Right hindlimb (tissue), 1 donor: ENCODE measurements at regions not wholly inside any gene's neighbourhood (a gene's known extent, or its start where the extent isn't known, plus 50 kb on each side); places are given as distances from the start of the nearest gene placed in this dataset.

ENCODE experiments used
- DNase-seq: peaks from one replicate; pipeline ENCODE4 v3.0.0-alpha.2; 2018

- no peak for DNase-seq
Measured at GRCh38 chr6:119467488-119468081, 118.0 kb upstream of the MAN1A1 start.

- no peak for DNase-seq
Measured at GRCh38 chr6:119466226-119466625, 116.7 kb upstream of the MAN1A1 start.

DNA sequence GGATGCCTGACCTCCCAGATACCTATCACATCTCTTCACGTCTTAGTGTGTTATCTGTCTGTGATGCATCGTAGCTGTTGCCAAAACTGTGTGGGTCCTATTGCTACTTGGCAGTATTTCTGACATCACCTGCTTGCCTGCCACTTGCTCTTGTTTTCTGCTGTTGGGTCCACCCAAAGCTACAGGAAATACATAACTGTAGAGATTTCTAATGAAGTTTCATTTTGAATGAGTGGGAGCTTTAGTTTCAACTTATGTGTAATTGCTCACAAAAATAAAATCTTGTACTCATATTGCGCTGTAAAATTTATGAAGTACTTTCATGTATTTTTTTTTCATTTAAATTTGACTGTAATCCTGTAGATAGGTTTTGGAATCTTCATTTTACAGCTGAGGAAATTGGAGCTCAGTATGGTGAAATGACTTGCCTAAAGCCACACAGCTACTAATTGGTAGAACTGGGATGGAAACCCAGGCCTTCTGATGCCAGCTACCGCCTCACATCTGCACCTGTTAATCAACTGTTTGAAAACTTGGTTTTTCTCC, 113.6 kb upstream of the MAN1A1 start:
- no peak for DNase-seq

DNA sequence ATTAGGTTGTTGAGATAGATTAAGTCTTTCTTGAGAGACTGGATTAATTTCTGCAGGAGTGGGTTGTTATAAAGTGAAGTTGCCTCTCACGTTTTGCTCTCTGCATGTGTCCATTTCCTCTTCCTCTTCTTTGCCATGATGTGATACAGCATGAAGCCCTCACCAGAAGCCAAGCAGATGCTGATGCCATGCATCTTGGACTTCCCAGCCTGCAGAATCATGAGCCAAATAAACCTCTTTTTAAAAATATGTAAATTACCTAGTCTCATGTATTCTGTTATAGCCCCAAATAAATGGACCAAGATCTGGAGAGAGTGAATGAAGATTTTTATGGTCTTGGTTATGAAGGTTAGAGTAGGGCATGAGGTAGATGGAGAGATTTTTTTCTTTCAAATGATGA, 111.6 kb upstream of the MAN1A1 start:
- no peak for DNase-seq

DNA sequence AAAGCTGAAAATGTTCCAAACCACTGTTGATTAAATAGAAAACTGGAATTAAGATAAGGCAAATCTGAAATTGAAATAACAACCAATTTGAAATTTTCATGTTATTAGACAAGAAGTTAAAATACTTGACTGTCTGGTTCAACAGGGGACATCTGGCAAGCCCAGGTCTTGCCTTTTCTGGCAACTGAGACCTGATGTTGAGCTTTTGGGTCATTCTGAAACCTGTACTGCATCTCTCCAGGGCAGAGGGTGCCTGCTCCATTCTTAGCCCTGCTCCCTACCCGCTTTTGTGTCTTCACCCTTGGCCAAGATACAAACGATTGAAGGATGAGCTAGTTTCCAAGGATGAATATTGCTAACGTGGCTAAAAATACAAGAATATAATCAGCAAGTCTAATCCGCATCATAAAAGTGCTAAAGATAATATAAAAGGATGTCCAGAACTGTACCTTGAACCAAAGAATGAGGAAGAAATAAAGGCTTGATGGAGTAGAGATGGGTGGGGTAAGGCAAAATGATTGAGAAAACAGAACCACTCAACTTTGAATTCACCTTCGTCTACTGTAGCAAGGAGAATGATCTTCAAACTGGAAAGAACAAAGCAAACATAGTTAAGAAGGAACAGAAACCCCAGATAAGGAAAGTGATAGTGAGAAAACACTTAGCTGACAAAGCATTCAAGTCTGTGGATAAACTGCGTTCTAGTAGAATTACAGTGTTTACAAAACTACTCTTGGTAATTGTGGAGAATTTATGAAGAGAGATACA, 109.8 kb upstream of the MAN1A1 start:
- no peak for DNase-seq

DNA sequence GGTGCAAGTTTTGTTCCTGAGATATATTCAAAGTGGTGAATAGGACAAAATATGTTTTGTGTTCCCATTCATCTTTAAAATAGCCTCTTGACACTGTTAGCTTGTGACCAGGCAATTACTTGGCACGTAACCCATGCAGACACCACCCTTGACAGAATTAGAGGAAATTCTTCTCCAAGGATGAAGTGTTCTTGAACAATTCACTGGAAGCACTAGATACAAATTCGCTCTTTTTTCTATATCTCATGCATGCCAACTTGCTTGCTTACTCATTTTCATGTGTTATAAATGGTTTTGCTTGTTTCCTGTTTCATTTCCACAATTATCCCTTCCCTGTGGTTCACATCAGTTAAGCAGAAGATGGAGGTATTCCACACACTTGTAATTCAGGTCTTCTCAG, 105.2 kb upstream of the MAN1A1 start:
- DNase-seq = no peak

GRCh38 chr6:119453242-119454200, 104.0 kb upstream of the MAN1A1 start:
- DNase-seq = no peak

- DNase-seq = no peak
Measured at GRCh38 chr6:119449331-119450156, 100.0 kb upstream of the MAN1A1 start.

DNA sequence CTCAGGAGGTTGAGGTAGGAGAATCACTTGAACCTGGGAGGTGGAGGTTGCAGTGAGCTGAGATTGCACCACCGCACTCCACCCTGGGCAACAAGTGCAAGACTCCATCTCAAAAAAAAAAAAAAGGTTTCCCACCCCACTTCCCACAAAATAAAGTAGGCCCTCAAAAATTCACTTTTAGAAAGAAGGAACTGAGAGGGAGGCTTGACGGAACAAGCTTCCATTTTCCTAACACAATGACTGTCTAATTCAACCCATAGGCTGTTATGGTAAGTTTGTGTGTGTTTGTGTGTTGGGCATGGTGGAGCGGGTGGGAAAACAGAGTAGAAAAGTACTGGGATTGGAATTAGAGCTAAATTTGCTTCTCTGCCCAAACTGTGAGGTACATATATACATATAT, 98.4 kb upstream of the MAN1A1 start:
- no peak for DNase-seq

DNA sequence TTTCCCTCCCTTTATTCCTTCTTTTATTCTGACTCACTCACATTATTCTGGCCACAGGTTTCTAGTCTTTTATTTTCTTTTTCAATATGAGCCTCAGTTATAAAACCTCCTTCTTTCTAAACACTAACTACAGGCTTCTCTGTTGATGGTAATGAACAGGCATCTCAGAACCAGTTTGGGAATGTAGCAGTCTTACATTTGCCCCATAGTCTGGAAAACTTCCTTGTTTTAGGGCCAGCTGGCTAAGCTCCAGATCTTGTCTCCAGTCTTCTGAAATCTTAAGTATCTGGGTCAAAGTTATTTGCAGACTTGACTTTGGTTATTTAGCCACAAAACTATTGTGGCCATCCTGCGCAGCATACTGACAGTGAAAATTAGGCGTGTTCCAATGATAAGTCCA, 97.0 kb upstream of the MAN1A1 start:
- DNase-seq = peak; percentile 25

DNA sequence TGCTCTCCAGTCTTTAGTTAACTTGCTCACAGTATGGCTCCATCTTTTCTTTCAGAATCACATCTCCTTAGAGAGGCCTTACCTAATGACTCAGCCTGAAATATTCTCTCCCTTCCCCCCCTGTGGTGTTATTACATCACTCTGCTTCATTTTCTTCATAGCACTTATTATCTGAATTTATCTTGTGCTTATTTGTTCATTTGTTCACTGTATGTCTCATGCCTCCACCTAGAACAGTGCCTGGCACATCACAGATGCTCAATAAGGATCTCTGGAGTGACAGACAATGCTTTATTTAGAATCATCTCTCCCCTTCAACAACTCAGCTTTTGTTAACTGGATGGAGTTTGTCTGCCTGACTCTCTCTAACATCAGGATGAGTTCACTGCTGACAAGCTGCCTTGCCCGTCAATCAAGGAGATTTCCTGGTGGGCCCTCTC, 96.6 kb upstream of the MAN1A1 start:
- DNase-seq = no peak

DNA sequence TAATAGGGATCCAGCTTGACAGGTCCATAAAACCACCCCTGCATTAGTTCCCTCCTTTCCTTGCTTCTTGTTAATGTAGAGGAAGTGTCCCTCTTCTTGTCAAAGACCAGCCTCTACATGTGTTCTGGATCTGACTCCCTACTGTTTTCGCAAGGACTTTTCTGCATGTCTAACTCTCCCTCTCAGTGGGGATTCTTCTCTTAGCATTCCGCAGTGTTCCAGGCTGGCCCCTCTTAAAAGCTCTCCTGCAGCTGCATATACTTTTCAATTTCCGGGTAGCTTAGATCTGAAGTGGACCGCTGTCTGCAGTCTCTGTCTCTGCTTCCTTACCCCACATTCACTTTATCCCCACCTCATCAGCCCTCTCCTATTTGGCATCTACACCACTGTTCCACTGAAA, 96.1 kb upstream of the MAN1A1 start:
- DNase-seq = no peak

- DNase-seq = no peak
Measured at GRCh38 chr6:119444642-119445557, 95.3 kb upstream of the MAN1A1 start.

DNA sequence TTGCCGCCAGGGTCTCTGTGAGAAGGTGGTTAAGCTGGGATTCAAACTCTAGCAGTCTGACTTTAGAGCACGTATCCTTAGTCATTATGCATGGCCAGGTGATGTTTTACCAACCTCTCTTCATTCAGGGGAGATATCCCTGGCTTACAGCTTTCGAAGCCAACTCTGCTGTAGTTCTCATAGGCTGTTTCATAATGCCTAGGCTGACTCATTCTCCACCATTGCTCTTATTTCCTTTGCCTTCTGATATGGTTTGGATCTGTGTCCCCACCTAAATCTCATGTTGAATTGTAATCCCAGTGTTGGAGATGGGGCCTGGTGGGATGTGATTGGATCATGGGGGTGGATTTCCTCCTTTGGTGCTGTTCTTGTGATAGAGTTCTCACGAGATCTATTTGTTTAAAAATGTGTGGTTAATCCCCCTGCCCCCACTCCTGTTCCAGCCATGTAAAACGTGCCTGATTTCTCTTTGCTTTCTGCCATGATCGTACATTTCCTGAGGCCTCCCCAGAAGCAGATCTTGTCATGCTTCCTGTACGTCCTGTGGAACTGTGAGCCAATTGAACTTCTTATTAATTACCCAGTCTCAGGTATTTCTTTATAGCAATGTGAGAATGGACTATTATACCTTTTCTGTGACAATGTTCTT, 94.6 kb upstream of the MAN1A1 start:
- no peak for DNase-seq

- DNase-seq = no peak
Measured at GRCh38 chr6:119442776-119443184, 93.2 kb upstream of the MAN1A1 start.

GRCh38 chr6:119440953-119441352, 91.4 kb upstream of the MAN1A1 start:
- DNase-seq = no peak

DNA sequence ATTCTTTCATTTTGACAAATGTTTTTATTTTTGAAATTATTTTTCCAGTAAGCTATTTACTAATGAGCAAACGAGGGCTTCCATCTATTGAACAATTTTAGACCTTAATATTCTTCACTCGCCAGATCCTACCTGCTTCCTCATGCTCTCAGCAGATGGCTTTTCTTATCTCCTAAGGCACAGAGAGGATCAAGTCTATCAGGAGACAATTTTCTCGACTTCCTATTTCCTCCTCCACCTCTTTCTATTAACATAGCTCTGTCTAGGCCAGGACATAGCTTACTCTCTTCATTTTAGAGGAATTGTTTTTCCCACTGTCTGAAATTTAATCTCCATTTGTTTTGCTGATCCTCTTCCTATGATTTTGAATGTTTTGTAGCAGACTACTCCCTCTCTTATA, 87.0 kb upstream of the MAN1A1 start:
- DNase-seq = no peak

GRCh38 chr6:119431799-119432198, 82.2 kb upstream of the MAN1A1 start:
- DNase-seq = no peak

GRCh38 chr6:119430805-119431204, 81.2 kb upstream of the MAN1A1 start:
- no peak for DNase-seq

DNA sequence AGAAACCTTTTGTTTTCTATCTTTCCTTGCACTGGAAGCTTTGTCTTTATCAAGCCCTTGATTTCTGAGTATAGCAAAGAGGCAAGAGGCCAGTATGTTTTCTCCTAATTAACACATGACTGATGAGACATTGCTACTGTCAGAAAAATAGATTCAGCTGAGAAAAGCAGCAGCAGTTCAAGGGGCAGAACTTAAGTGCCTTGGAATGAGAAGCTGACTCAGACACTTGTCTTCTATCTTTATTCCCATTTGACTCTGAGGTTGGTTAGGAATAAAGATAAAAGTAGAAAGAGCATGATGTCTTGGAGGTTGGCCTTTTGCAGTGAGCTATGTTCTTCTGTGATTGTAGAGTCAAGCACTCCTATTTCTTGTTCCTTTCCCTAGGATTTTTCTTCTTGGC, 79.1 kb upstream of the MAN1A1 start:
- DNase-seq = no peak

DNA sequence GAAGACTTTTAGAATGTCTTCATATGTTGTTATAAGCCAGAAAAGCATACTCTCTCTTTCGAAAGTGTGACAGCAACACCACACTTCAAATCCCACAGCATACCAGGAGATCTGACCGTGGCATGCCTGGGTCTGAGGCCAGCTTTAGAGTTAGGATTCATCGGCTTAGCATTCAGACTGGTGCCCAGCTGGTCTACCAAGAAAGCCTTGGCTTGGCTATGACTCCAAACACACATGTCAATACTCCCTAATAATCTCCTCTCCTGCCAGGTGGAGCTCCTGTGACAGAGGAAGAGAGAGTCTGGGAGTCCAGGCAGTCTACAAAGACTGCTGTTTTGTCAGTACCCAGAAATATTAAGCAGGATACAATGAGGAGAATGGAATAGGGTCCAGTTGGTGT, 77.1 kb upstream of the MAN1A1 start:
- no peak for DNase-seq
